ENCODE measurements at regions not wholly inside any gene's neighbourhood (a gene's known extent, or its start where the extent isn't known, plus 50 kb on each side); places are given as distances from the start of the nearest gene placed in this dataset.

- TF ChIP-seq CTCF (IDR thresholded peaks at IDR 0.05) (no peak), POLR2A (IDR thresholded peaks at IDR 0.05) (no peak)
Measured at GRCh38 chr6:163634211-163635171, 220.0 kb downstream of the QKI start.
